NCI-H2196 (cell line): ENCODE measurements at regions not wholly inside any gene's neighbourhood (a gene's known extent, or its start where the extent isn't known, plus 50 kb on each side); places are given as distances from the start of the nearest gene placed in this dataset.

Experiments
- DNase-seq: peaks from one replicate; lab custom pipeline; 2025; ENCODE audit not compliant: unreplicated experiment; lab: John Stamatoyannopoulos, UW

DNA sequence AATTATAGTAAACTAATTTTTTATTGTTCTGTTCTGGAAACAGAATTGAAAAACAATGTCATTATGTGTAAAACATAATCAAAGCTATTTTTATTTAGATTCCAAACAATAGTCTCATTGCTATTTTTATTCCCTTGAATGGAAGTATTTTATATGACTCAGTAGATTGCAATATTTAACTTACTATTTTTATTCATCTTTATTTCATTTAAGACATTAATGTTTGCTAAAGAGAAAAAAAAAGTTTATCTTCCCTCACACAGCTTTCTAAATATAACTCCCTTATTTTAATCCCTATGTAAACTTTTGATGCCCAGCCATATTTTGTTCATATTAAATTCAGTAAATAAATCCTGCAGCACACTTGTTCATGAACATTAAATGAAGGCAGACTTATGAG, 622.4 kb downstream of the SLC6A15 start:
- DNase-seq: no peak

DNA sequence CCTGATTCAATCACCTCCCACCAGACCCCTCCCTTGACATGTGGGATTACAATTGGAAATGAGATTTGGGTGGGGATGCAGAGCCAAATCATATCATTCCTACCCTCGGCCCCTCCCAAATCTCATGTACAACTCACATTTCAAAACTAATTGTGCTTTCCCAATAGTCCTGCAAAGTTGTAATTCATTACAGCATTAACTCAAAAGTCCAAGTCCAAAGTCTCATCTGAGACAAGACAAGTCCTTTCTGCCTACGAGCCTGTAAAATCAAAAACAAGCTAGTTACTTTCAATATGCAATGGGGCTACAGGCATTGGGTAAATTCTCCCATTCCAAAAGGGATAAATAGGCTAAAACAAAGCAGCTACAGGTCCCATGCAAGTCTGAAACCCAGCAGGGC, 634.6 kb downstream of the SLC6A15 start:
- DNase-seq: no peak

DNA sequence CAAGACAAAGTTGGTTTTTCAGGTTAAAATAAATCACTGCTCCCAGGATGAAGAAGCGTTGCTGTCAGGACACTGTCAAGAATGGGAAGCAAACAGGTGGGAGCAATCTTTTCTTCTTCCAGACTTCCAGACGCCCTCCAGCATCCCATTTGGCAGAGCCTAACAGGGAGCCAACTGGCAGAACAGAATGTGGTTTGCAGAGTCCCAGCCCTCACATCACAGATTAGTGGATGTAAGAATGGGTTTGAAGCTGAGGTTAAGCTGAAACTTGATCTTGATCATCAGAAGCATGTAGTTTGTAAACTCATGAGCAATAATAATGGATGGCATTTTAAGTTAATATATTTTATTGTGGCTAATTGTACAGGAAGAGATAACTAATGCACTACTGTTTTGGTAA, 636.4 kb downstream of the SLC6A15 start:
- no peak for DNase-seq

DNA sequence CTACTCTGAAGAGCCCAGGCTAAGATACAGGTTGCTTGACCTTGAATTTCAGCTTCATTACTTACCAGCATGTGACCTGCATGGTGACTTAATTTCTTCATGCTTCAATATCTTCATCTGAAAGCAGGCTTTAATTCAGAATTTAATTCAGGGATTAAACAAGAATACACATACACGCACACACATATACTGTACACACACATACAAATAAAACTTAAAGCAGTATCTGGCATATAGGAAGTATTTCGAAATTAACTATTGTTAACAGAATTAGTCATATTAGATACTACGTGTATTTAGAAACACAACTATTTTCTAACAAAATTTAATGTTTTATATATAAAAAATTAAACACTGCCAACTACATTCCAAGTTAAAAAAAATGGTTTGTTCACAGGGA, 640.3 kb downstream of the SLC6A15 start:
- no peak for DNase-seq

DNA sequence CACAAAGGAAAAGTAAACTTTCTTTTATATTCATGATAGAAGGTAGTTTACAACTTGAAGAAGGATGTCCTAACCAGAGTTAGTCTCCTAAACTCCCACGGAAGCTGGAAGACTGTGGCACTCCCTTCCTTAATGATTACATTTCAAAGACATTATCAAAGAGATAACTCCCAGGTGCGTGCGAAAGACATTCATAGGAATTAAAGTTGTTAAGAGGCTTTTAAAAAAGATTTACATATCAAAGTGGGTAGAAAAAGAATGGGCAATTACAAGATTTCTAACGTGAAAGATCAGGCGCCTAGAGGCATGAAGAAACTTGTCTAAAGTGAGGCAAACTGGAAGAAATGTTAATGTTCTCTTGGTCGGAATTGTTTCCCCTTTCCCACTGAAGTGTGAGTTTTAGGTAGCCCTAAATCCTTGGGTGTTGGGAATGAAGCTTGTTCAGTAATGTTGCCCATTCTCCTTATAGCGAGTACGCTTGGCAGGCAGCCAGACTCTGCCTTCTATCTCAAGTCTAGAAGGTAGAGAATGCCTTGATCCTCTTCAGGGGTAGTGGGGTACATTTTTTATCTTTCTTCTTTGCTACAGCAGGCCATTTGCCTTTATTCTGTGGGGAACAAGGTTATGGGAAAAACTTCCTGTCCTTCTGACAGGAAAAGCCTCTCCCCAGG, 642.0 kb downstream of the SLC6A15 start:
- no peak for DNase-seq

DNA sequence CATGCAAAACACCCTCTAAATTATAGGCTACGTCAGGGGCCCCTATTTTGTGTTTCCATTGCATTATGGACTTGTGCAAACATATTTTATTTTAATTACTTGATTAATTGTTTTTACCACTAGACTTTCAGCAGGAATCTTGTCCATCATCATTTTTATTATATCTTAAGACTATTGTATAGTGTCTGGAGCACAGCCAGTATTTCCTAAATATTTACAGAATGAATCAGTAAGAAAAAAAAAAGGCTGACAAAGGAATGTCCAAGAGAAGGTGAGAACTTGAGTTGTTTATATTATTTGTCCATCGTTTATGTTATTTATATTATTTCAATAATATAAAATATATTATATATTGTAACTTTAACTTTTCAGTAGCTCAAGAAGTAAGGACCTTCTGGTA, 664.7 kb downstream of the SLC6A15 start:
- no peak for DNase-seq

DNA sequence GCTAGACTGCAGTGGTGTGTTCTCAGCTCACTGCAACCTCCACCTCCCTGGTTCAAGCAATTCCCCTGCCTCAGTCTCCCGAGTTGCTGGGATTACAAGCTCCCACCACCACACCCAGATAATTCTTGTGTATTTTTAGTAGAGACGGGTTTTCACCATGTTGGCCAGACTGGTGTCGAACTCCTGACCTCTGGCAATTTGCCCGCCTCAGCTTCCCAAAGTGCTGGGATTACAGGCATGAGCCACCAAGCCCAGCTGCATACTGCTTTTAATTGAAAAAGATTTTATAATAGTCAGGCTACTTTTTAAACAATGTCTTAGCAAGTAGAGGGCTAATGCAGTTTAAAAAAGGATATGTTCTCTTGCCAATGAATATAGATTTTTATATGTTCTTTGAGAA, 668.9 kb downstream of the SLC6A15 start:
- no peak for DNase-seq

DNA sequence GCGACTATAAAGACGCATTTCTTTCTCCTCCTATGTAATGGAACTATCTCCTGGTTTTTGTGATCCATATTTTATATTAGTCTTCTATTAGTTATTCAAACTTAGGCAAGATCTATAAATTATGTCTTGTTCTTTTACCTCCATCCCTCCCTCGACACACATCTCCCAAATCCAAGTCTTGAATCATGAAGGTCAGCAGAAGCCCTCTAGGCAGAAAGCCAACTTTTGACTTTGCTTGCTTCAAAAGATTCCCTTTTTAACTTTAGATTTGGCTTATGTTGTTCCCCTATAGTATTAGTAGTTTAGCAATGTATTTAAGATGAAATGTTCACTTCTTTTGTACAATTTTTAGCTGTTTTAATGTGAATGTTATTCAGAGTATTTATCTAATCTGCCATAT, 689.8 kb downstream of the SLC6A15 start:
- DNase-seq: no peak

DNA sequence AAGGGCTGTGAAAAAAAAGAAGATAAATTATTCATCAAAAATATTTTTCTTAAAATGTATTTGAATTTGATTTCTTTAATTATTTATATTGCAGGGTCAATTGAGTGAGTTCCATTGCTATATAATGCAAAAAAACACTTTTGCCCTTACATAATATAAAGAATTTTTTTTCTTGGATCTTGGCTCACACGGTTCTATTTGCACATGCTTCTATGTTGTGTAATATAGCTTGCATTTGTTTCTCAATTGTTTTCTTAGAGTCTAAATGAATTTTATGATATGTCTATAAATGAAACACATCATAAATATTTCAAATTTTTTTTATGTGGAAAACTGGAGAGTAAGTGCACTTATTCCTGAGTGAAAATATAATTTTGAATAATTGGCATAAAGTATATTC, 694.2 kb downstream of the SLC6A15 start:
- no peak for DNase-seq

DNA sequence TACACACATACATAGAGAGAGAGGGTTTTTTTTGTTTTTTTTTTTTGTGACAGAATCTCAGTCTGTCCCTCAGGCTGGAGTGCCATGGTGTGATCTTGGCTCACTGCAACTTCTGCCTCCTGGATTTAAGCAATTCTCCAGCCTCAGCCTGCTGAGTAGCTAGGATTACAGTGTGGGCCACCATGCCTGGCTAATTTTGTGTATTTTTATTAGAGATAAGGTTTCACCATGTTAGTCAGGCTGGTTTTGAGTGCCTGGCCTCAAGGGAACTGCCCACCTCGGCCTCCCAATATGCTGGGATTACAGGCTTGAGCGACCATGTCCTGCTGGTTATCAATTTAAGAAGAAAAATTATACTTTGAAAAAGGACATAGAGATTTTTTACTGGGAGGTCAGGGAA, 710.6 kb downstream of the SLC6A15 start:
- DNase-seq: no peak

DNA sequence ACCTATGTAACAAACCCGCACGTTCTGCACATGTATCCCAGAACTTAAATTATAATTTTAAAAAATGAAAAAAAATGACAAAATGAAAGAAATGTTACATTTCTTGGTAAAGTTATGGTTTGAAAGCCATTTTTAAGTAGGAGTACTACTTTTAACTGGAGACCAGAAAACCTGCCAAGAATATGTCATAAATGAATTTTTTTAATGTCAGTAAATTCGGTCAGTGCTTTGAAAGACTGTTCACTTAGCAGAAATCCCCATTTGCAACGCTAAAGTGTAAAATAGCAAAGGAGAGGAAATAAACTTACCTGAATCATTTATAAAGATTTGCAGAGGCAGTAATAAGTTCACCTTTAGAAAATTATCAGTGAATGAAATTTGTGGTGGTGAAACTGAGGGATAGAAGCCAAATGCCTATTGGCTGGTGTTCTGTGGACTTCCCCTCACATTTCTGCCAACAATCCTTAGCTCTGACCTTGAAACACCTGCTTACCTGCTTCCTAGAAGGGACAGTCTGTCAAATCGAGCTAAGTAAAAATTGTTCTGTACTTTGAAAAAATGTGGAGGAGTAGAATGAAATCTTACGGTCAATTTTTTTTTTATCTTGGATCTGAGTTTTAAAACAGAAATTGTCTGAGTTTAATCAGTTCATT, 714.2 kb downstream of the SLC6A15 start:
- no peak for DNase-seq

DNA sequence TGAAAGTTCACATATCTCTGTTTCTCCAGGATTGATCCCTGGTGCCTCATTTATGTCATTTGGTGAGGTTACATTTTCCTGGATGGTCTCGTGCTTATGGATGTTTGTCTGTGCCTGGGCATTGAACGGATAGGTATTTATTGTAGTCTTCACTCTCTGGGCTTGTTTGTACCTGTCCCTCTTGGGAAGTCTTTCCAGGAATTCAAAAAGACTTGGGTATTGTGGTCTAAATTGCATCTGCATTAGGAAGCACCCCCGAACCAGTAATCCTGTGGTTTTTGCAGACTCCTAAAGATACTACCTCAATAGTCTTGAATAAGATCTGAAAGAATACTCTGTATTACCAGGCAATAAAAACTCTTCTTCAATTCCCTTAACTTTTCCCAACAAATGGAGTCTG, 720.8 kb downstream of the SLC6A15 start:
- no peak for DNase-seq

DNA sequence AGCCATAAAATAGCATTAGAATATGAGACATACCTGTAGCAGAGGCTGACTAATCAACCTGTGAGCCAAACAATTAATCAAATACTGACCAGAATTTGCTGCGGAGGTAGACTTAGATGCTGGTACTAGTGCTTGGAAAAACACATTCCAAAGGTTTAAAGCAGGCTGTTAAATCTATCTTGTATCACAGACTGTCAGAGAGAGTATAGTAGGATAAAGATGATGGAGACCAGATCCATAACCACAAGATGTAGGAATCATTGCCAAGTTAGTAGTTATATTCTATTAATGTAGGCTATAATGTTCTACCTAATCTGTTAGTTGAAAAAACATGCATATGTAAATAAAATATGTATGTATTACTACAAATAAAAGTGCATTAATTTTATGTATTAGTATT, 726.2 kb downstream of the SLC6A15 start:
- no peak for DNase-seq

DNA sequence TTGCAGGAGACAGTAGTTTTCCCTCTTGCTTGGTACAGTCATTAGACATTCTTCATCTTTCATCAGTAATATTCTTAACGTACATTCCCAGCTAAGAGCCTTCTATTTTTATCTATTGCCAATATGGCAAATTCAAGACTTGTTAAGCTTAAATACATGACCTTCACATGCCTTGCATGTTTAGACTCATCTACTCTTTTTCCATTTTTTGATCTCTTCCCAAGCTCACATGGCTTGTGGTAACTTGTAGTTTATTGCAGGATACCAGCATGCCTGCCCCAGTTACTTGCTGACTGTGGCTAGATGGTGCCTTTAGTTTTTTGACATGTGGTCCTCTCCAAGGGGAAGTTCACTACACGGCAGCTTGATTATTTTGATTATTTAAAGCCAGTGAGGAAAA, 729.0 kb downstream of the SLC6A15 start:
- no peak for DNase-seq

DNA sequence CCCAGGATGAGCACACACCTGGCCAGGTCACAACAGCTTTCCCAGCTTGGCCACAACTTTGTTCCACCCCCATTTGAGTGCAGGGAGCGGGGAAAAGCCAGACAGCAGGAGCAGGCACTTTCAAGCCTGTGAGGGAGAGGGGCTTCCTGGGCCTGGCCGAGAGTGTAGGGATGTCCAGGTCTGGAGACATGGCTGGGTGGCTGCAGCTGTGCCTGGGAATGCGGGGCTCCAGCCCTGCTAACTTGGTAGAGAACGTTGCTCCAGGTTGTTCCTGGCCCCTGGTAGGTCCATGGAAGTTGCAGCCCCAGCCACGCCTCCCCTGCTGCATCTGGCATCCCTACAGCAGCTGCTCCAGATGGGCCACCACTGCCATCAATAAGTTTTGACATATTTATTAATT, 738.5 kb downstream of the SLC6A15 start:
- no peak for DNase-seq

DNA sequence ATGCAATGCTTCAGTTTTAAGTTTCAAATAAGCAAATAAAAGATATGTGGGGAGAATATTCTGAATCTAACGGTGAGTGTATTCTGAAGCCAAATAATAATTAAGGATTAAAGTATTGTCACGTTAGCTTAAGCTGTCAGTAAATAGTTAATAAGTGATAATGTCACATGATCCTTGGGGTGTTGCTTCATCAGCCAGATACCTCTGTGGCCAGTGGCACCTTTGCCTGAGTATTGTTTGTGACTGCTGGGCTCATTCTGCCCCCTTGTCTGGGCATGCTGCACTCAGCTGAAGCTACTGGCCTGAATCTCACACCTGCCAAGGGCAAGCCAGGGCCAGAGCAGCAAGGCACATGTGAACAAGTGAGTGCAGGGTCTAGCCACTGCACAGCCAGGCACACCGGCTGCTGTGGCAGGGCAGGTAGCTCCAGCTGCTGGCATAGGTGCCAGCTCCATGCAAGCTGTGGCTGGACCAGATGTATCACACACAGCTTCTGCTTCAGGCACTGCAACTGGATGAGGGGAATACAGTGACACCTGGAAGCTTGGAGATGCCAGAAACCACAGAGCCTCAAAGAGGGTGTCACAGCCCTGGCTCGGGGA, 739.7 kb downstream of the SLC6A15 start:
- no peak for DNase-seq

DNA sequence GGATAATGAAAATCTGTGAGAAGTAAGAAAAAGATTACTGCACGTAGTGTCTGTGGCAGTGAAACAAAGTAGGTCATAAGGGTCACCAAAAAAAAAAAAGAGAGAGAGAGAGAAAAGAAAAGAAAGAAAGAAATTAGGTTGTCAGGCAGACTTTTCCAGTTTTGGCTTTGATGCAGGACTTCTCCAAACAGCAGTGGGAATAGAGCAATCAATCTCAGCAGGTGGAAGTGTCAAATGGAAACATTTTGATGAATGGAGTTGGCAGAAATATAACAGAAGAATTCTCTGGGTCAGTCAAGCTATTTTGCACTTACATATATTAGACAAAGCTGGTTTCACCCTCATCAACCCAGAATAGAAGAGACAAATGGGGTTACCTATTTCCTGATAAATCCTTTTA, 745.8 kb downstream of the SLC6A15 start:
- DNase-seq: no peak

DNA sequence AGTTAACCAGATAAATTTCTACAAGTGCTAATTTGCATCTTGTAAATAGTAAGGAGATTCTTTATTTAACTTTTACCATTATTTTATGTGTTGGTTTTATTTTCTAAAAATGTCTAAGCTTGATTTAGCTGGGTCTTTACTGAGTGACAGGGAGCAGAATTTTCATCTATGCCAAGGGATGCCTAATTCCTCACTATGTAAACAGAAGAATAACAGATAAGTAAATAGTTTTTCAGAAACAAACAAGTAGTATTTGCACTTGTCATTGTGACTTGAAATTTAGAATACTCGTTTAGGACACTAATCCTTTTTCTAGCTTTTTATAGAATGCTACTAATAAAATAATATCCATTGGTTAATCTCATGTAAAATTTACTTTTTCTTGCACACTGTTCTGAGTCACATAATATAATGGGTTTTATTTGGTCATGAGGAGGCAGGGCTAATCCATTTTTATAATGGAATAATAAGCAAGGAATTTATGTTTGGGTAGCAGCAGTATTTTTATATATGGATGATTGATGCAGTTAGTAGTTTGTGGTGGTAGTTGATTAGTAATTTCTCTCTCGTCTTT, 746.5 kb downstream of the SLC6A15 start:
- no peak for DNase-seq

DNA sequence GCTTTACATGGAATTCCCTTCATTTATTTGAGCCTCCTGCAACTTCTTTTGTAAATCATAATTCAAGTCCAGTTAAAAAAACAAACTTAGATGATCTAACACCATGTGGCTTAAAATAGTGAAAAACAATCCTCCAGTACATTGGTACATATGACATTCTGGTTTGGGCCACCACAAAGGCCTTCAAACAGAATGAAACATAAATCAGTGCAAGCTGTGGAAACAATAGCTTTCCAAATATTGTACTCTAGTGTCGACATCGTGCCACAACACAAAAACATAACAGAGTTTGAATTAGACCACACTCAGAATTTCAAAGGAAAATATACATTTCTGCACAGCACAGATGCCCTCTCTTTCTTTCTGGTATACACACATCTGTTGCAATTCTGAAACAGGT, 751.3 kb downstream of the SLC6A15 start:
- DNase-seq: no peak

DNA sequence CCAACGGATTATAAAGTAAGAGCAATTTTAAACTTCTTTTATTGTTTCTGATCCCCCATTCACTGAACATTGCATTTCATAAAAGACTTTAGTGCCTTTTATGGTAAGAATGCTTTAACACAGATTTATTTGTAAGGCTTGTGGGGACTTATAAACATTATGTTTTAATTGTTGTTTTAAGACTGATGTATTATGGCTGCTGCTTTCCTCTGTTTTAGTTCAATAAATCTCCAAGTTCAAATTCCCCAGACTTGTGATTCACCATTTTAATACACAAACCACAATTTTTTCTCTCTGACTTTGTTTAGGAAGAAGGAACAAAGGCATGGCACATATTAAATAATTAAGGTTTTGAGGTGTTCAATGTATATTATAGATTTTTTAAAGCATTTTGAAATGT, 753.3 kb downstream of the SLC6A15 start:
- no peak for DNase-seq

DNA sequence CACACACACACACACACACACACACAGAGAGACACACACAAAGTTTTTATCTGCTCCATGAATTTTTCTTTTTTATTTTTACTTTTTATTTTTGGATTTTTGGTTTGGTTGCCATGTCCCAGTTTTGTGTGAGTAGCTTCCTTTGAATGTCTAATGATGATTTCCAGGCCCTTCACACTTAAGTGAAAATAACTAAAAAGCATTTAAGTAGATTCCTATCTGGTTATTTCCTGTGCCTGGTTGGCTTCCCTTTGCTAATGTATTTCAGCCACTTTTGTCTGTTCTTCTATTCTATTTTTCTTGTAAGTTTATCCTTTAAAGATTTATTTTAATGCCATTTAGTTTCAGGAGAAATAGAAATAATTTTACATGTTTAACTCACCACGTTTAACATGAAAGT, 755.4 kb downstream of the SLC6A15 start:
- no peak for DNase-seq
